Endothelial cell (in vitro differentiated cells): ENCODE measurements at regions not wholly inside any gene's neighbourhood (a gene's known extent, or its start where the extent isn't known, plus 50 kb on each side); places are given as distances from the start of the nearest gene placed in this dataset.

Source experiments
- DNase-seq: peaks from one replicate; pipeline ENCODE4 v3.0.0; 2021; ENCODE audit warnings: low spot score
- H3K27ac Mint-ChIP-seq: one replicate; pipeline ENCODE4 v1.8.0; 2021; ENCODE audit warnings: mixed read lengths, inconsistent platforms; ENCODE audit not compliant: unreplicated experiment
- H3K27me3 Mint-ChIP-seq: one replicate; pipeline ENCODE4 v1.8.0; 2021; ENCODE audit warnings: mild to moderate bottlenecking, moderate library complexity, mixed read lengths, inconsistent platforms; ENCODE audit not compliant: unreplicated experiment
- H3K36me3 Mint-ChIP-seq: one replicate; pipeline ENCODE4 v1.8.0; 2021; ENCODE audit warnings: mild to moderate bottlenecking, low read depth, mixed read lengths, inconsistent platforms; ENCODE audit not compliant: unreplicated experiment
- H3K4me1 Mint-ChIP-seq: one replicate; pipeline ENCODE4 v1.8.0; 2021; ENCODE audit warnings: mild to moderate bottlenecking, mixed read lengths, inconsistent platforms; ENCODE audit not compliant: unreplicated experiment
- H3K4me3 Mint-ChIP-seq: one replicate; pipeline ENCODE4 v1.8.0; 2021; ENCODE audit warnings: mild to moderate bottlenecking, mixed read lengths, inconsistent platforms; ENCODE audit not compliant: unreplicated experiment
- H3K9me3 Mint-ChIP-seq: one replicate; pipeline ENCODE4 v1.8.0; 2021; ENCODE audit warnings: mixed read lengths, inconsistent platforms; ENCODE audit not compliant: unreplicated experiment
- CTCF ChIP-seq: fragments of 200-600 bp; sonication (generic); IDR thresholded peaks from one replicate; pipeline ENCODE4 v1.5.0; 2021; ENCODE audit warnings: antibody characterized with exemption; ENCODE audit not compliant: unreplicated experiment

- H3K4me1 Mint-ChIP-seq = peaks cover 15% of the 10 kb centered on the region
- H3K4me3 Mint-ChIP-seq = no peak overlapping the region
- H3K27me3 Mint-ChIP-seq = peaks cover 14% of the 10 kb centered on the region
- no peaks in the 10 kb centered on the region for H3K9me3 Mint-ChIP-seq
- TF ChIP-seq CTCF = no peak
- DNase-seq = no peak
- H3K36me3 Mint-ChIP-seq = no peaks in the 10 kb centered on the region
- H3K27ac Mint-ChIP-seq = peak overlapping the region; percentile 36
These were observed 79.7 kb upstream of the LINGO1 start for GRCh38 chr15:77712438-77712837.

- no peak overlapping the region for H3K27ac Mint-ChIP-seq
These were observed 77.9 kb upstream of the LINGO1 start for GRCh38 chr15:77710637-77711036.

GRCh38 chr15:77710206-77710605, 77.5 kb upstream of the LINGO1 start:
- H3K4me1 Mint-ChIP-seq = peaks cover 22% of the 10 kb centered on the region
- DNase-seq = no peak
- peaks cover 14% of the 10 kb centered on the region for H3K27me3 Mint-ChIP-seq
- H3K36me3 Mint-ChIP-seq = no peaks in the 10 kb centered on the region
- no peak overlapping the region for H3K27ac Mint-ChIP-seq
- H3K4me3 Mint-ChIP-seq = no peak overlapping the region
- no peak for TF ChIP-seq CTCF
- no peaks in the 10 kb centered on the region for H3K9me3 Mint-ChIP-seq

More at GRCh38 chr15:77710637-77711036, 77.9 kb upstream of the LINGO1 start:
- Mint-ChIP-seq H3K27me3 (peaks cover 14% of the 10 kb centered on the region), H3K4me1 (peaks cover 22% of the 10 kb centered on the region), H3K9me3 (no peaks in the 10 kb centered on the region), H3K4me3 (no peak overlapping the region), H3K36me3 (no peaks in the 10 kb centered on the region)
- DNase-seq = no peak
- no peak for TF ChIP-seq CTCF

GRCh38 chr15:77709135-77709886, 76.6 kb upstream of the LINGO1 start:
- Mint-ChIP-seq H3K9me3 (no peaks in the 10 kb centered on the region), H3K36me3 (no peaks in the 10 kb centered on the region), H3K4me1 (peaks cover 22% of the 10 kb centered on the region), H3K27ac (no peak overlapping the region), H3K27me3 (peaks cover 14% of the 10 kb centered on the region), H3K4me3 (no peak overlapping the region)
- no peak for DNase-seq
- TF ChIP-seq CTCF = no peak

GRCh38 chr15:77706482-77707244, 74.0 kb upstream of the LINGO1 start:
- no peak overlapping the region for H3K4me3 Mint-ChIP-seq
- H3K4me1 Mint-ChIP-seq = peaks cover 13% of the 10 kb centered on the region
- no peak overlapping the region for H3K27ac Mint-ChIP-seq
- peaks cover 10% of the 10 kb centered on the region for H3K27me3 Mint-ChIP-seq
- no peaks in the 10 kb centered on the region for H3K9me3 Mint-ChIP-seq
- no peaks in the 10 kb centered on the region for H3K36me3 Mint-ChIP-seq
- TF ChIP-seq CTCF = no peak
- no peak for DNase-seq
